GM19452 (cell line): ENCODE measurements at regions not wholly inside any gene's neighbourhood (a gene's known extent, or its start where the extent isn't known, plus 50 kb on each side); places are given as distances from the start of the nearest gene placed in this dataset.

Experiments
- ATAC-seq: cut with Tn5 transposase; IDR thresholded peaks from one replicate; pipeline ENCODE4 v1.9.1; 2021; ENCODE audit not compliant: unreplicated experiment

GRCh38 chr6:133748628-133749027 is 140.3 kb upstream of the TCF21 start:
- ATAC-seq, result no peak

GRCh38 chr6:133749427-133749826 is 139.5 kb upstream of the TCF21 start:
- ATAC-seq, result no peak

DNA sequence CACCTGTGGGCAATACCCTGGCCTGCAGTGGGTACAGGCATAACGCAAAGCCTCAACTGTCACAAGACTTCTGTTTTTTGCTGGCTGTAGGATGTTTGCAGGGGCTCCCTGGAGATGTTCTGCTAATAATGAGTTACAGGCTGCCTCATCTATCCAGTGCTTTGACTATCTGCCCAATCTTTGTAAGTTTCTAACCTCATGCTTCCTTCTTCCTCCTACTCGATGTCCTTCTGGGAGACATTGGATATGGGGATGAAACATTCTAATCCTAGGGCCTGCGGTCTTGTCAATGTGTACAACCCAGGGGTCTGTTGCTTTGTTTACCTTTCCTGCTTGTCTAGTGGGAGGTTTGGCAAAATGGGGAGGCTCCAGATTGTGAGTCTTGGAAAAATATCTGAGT is 136.8 kb upstream of the TCF21 start:
- no peak for ATAC-seq

DNA sequence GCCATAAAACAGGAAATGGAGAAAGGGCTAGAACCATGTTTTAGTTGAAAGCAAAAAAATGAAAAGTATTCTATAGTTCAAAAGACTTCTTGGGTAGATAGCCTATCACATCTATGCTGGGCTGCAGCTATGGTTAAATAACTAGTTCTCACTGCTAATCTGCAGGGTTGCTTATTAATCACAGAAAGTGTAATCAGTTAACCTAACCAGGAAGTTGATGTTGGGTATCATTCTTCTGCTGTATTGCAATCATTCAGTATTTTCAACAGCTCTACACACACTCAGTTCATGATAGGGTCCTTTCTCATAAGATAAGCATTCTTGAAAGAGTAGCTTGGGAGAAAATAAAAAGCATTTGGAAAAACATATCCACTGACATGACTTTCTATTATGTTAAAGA is 135.2 kb upstream of the TCF21 start:
- no peak for ATAC-seq

GRCh38 chr6:133754298-133754697 is 134.6 kb upstream of the TCF21 start:
- ATAC-seq, result no peak

- no peak for ATAC-seq
Observed at GRCh38 chr6:133756078-133756695, 132.7 kb upstream of the TCF21 start.

GRCh38 chr6:133757335-133757734 is 131.6 kb upstream of the TCF21 start:
- no peak for ATAC-seq

DNA sequence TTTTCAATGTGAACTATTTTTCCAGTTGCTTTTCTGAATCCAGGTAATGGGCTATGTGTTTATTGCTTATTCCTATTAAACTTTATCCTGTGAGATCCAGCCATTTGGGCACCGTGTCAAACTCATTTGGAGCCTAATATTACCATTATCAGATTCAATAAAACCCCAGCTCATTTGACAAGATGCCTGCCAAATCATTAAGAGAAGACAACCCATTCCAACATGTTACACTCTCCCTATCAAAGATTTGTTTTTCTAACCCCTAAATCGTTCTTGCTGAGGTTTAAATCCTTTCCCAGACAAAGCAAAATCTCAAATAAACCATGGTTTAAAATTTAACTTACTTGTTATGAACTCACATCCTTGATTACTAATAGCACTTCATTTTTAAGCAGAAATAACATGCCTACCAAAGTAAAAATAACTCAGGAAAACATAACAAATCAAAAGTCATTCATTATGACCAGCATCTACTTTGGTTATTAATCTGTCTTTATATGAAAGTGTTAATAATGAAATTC is 130.0 kb upstream of the TCF21 start:
- no peak for ATAC-seq

GRCh38 chr6:133759524-133759923 is 129.4 kb upstream of the TCF21 start:
- ATAC-seq, result no peak

DNA sequence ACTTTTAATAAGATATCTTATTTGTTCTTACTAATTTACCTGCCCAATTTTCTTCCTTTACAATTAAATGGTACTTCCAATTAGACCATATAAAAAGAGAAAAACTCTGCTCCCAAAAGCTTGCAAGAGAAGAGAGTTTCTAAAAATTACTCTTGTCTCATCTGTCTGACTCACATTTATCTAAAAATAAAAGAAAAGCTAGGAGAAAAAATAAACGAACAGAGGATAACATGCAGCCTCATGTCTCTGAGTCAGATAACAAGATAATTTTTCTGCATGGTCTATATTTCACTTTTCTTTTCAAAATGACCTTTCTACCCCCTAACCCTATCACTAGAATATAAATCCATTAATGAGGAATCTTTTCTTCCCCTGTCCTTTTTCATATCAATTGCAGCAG is 127.2 kb upstream of the TCF21 start:
- no peak for ATAC-seq

DNA sequence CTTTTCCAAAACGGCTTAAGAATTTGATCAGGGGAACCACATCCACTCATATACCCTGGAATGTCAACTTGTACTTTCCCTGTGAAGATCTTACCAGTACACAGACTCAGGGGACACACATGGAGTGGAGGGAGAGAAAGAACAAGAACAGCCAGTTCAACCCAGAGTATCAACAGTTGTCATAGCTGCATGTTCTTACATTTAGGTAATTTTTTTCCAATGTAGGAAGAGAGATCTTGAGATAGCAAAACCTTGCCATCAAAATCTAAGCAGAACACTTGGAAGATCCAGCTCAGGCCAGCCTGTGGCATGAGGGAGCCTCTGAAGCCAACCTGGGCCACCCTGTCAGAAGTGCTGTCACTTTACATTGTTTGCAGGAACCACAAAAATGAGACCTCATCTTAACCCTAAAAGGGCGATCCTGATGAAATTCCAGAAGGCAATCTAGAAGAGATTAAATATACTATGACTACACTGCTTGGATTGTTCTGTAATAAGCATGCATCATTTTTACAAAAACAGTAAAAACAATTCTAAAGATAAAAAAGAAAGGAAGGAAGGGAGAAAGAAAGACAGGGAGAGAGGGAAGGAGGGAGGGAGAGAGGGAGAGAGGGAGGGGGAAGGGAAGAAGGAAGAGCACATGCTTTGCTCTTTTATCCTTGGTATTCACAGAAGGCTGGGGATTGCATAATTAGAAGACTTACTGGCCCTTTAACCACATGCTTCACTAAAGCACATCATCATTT is 124.7 kb upstream of the TCF21 start:
- ATAC-seq, result no peak

DNA sequence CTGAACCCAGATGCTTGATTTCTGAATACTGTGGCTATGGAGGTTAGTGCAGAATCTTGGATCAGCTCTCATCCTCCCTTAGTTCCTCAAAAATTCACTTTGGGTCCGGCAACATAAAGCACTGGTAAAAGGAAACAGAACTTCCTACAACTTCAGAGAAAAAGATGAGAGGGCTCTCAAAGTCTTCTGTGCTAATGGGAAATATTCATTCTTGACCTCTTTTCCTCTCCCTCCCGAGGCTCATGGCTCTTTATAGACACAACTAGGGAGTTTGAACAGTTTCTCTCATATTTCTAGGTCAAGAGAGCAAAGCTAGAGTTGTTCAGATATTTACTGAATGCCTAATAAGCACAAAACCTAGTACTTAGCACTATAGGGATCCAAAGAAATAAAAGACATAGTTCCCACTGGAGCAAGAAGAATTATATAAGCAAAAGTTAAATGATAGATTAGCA is 124.1 kb upstream of the TCF21 start:
- no peak for ATAC-seq

- ATAC-seq, result no peak
Observed at GRCh38 chr6:133767357-133767970, 121.4 kb upstream of the TCF21 start.

DNA sequence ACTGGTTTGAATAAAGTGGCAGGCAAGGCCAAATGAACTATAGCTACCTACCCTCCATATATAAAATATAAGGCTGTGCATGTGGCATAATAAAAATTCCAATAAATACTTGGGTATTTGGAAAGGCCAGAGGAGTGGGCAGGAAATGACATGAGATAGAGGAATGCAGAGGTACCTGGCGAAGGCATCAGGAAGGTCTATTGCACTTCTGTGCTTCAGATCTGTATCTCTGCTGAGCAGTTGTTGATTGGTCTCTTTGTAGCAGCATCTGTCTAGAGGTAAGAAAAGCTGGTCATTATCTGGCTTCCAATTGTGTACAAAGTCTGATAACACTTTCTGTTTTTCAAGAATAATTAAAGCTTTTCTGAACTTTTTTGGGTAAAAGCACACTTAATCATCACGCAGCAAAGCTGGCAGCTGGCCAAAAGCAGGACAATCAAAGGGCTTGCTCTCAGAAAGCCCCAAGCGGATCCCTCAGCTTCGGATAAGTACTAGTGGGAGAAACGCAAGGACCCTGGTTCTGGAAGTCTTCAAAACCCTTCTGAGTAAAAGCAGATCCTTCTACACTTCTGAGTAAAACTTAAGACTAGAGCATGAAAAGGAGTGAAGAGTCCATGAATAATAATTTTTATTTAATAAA is 120.1 kb upstream of the TCF21 start:
- ATAC-seq, result no peak

DNA sequence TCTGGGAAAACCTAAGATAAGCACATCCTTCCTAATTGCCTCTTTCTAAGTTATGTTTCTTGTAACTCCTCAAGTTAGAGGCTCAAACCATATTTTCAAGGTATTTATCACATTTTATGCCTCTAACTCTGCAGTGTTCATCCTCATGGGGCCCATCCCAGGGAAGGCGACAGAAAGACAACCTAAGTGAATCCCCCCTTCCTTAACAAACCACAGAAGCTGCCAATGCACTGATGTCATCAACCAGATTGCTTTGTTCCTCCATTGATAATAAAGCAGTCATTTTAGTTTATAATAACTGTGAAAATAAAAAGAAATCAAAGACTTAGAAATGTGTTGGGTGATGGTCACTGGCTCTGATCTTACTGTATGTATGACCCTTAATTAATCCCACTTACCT is 119.5 kb upstream of the TCF21 start:
- no peak for ATAC-seq

- ATAC-seq, result no peak
Observed at GRCh38 chr6:133772567-133772966, 116.3 kb upstream of the TCF21 start.

GRCh38 chr6:133773776-133774175 is 115.1 kb upstream of the TCF21 start:
- no peak for ATAC-seq

- no peak for ATAC-seq
Observed at GRCh38 chr6:133774356-133774755, 114.6 kb upstream of the TCF21 start.

GRCh38 chr6:133778414-133779130 is 110.3 kb upstream of the TCF21 start:
- ATAC-seq, result no peak

DNA sequence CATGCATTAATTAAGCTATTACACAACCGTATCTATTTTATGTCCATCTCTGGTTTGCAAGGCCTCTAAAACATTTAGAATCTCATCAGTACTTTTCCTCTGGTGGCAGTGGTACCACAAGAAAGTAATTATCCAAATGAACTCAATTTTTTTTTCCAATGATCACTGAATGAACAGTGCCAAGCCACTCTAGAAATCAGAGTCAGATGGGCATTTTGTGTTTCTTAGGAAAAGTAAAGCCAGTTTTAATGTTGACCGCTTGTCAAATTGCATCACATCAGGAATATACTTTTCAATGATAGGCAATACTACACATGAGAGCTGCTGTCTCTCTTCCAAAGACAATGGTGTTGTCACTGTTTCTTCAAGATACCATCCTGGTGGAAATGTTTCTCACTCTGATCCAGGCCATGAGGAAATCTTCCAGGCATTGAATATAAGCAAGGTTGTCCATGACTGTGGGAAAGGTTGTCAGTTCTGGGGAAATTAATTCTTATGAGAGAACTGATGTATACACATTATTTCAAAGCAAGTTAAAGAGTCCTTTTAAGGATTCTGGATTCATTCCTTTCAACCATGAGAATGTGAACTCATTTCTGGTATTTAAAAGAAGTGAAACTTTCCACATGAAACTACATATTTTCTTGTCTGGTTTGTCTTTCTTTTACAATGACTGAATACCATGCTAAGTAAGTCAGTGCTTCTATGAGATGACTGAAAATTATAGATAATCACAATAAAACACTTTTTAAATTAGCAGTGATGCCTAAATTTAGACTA is 108.8 kb upstream of the TCF21 start:
- no peak for ATAC-seq
